Panc1 (cell line): ENCODE measurements at regions not wholly inside any gene's neighbourhood (a gene's known extent, or its start where the extent isn't known, plus 50 kb on each side); places are given as distances from the start of the nearest gene placed in this dataset.

Experiments
- ATAC-seq: fragments of 200-7000 bp; cut with Tn5 transposase; 2 replicates; pipeline ENCODE4 v1.9.1; 2020; ENCODE audit warnings: mild to moderate bottlenecking, moderate library complexity
- BruUV-seq: library from RNA; stranded (reverse); fragments of 400-500 nt; replicated peaks from 2 replicates; lab custom pipeline; 2021; lab: Mats Ljungman, UMichigan
- CTCF ChIA-PET: fragments of 300-600 bp; sonication (Branson Sonifier 250); formaldehyde crosslinking; loops from one replicate; lab custom pipeline; 2022; ENCODE audit warnings: antibody characterized with exemption; lab: Charles Lee
- POLR2A ChIA-PET: fragments of 300-600 bp; sonication (Branson Sonifier 250); formaldehyde crosslinking; loops from one replicate; lab custom pipeline; 2022; ENCODE audit warnings: antibody characterized with exemption; lab: Charles Lee
- DNase-seq: peaks from one replicate; pipeline ENCODE4 v3.0.0-alpha.2; 2010; ENCODE audit warnings: low read depth, low spot score
- H3K27ac ChIP-seq: 2 replicates; pipeline ENCODE4 v1.5.1; 2011; ENCODE audit warnings: mild to moderate bottlenecking, low read length, inconsistent platforms
- H3K27me3 ChIP-seq: fragments of 200-500 bp; sonication (Bioruptor generic); 2 replicates; pipeline ENCODE4 v1.6.0; 2014; ENCODE audit warnings: low read length, inconsistent platforms; ENCODE audit not compliant: control insufficient read depth, insufficient read depth
- H3K36me3 ChIP-seq: fragments of 200-500 bp; sonication (Bioruptor generic); 2 replicates; pipeline ENCODE4 v1.5.1; 2014; ENCODE audit warnings: inconsistent platforms, mild to moderate bottlenecking, low read length, moderate library complexity; ENCODE audit not compliant: control insufficient read depth, insufficient read depth
- H3K4me1 ChIP-seq: 2 replicates; pipeline ENCODE4 v1.5.1; 2011; ENCODE audit warnings: inconsistent platforms, mild to moderate bottlenecking, low read length, moderate library complexity; ENCODE audit not compliant: control insufficient read depth, insufficient read depth
- H3K4me3 ChIP-seq, 2 experiments: 2 replicates each; pipeline ENCODE4 v1.5.1; 2011 to 2012; ENCODE audit warnings: low read depth in 2 of 2, low read length in 2 of 2, mild to moderate bottlenecking in 2 of 2, inconsistent platforms in 1 of 2, moderate library complexity in 1 of 2
- H3K9me3 ChIP-seq: fragments of 200-500 bp; sonication (Bioruptor generic); 2 replicates; pipeline ENCODE4 v1.5.1; 2014; ENCODE audit warnings: low read depth, mild to moderate bottlenecking, inconsistent platforms, low read length, moderate library complexity; ENCODE audit not compliant: control insufficient read depth, insufficient read depth
- POLR2AphosphoS5 ChIP-seq: IDR thresholded peaks from 2 replicates; pipeline ENCODE4 v1.6.1; 2012; ENCODE audit warnings: mild to moderate bottlenecking, low read depth, low read length, moderate library complexity
- SIN3A ChIP-seq: IDR thresholded peaks from 2 replicates; pipeline ENCODE4 v1.6.1; 2012; ENCODE audit warnings: low read depth, mild to moderate bottlenecking, low read length, moderate library complexity, borderline replicate concordance; ENCODE audit not compliant: insufficient read depth
- TCF7L2 ChIP-seq: IDR thresholded peaks from 2 replicates; pipeline ENCODE4 v1.6.1; 2011; ENCODE audit warnings: mild to moderate bottlenecking, low read depth, low read length, inconsistent platforms
- in situ Hi-C: cut with HindIII; loops from 2 replicates; pipeline ENCODE4 v1.10.0; 2016; ENCODE audit warnings: low sequenced_read_pairs, low pct_unique_long_range_greater_than_20kb
- intact Hi-C: fragments of 100-400 bp; cut with micrococcal nuclease; formaldehyde crosslinking; loops from one replicate; pipeline ENCODE4 v1.10.0; 2022; ENCODE audit not compliant: unreplicated experiment
- TF ChIP-seq, protein P1 (sequence below), 2 experiments: IDR thresholded peaks; 2 replicates each; pipeline ENCODE4 v1.6.1; 2011 to 2012; ENCODE audit warnings: low read depth in 2 of 2, control low read depth in 1 of 2, low read length in 1 of 2, mild to moderate bottlenecking in 1 of 2, moderate library complexity in 1 of 2; ENCODE audit not compliant: insufficient read depth in 1 of 2
- TF ChIP-seq, protein P2 (sequence below): fragments of 450-650 bp; IDR thresholded peaks from 2 replicates; pipeline ENCODE4 v1.5.1; 2017; ENCODE audit warnings: mild to moderate bottlenecking

DNA sequence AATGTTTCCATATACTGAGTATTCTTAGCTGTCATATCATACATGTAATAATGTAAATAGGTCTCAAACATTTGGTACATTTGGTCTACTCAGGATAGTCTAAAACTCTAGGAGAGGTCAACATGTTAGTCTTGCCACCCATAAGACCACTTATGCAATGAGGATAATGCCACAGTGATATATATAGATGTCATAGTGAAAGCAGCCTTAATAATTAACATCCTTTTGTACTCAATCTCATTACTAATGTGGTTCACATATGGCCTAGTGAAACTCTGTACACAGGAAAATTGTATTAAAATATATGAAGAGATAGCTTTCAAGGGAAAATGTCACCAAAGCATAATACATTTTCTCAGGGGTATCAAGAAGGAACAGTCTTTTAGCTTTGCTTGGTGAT lies 577.9 kb downstream of the TFAP2B start:
- Histone ChIP-seq H3K36me3 (no peaks in the 10 kb centered on the region), H3K4me1 (no peaks in the 10 kb centered on the region; the same call in 1 of the 2 replicates), H3K9me3 (no peaks in the 10 kb centered on the region), H3K4me3 (no peak overlapping the region), H3K27ac (no peak overlapping the region), H3K27me3 (no peaks in the 10 kb centered on the region)
- TF ChIP-seq, protein P1, sequence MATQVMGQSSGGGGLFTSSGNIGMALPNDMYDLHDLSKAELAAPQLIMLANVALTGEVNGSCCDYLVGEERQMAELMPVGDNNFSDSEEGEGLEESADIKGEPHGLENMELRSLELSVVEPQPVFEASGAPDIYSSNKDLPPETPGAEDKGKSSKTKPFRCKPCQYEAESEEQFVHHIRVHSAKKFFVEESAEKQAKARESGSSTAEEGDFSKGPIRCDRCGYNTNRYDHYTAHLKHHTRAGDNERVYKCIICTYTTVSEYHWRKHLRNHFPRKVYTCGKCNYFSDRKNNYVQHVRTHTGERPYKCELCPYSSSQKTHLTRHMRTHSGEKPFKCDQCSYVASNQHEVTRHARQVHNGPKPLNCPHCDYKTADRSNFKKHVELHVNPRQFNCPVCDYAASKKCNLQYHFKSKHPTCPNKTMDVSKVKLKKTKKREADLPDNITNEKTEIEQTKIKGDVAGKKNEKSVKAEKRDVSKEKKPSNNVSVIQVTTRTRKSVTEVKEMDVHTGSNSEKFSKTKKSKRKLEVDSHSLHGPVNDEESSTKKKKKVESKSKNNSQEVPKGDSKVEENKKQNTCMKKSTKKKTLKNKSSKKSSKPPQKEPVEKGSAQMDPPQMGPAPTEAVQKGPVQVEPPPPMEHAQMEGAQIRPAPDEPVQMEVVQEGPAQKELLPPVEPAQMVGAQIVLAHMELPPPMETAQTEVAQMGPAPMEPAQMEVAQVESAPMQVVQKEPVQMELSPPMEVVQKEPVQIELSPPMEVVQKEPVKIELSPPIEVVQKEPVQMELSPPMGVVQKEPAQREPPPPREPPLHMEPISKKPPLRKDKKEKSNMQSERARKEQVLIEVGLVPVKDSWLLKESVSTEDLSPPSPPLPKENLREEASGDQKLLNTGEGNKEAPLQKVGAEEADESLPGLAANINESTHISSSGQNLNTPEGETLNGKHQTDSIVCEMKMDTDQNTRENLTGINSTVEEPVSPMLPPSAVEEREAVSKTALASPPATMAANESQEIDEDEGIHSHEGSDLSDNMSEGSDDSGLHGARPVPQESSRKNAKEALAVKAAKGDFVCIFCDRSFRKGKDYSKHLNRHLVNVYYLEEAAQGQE (IDR thresholded peaks at IDR 0.05; ENCODE audit: insufficient read depth in 1 of 2, low read depth in 2 of 2, low read length in 1 of 2), result no peak
- TF ChIP-seq TCF7L2 (no peak), POLR2AphosphoS5 (no peak), SIN3A (no peak)
- TF ChIP-seq, protein P2, sequence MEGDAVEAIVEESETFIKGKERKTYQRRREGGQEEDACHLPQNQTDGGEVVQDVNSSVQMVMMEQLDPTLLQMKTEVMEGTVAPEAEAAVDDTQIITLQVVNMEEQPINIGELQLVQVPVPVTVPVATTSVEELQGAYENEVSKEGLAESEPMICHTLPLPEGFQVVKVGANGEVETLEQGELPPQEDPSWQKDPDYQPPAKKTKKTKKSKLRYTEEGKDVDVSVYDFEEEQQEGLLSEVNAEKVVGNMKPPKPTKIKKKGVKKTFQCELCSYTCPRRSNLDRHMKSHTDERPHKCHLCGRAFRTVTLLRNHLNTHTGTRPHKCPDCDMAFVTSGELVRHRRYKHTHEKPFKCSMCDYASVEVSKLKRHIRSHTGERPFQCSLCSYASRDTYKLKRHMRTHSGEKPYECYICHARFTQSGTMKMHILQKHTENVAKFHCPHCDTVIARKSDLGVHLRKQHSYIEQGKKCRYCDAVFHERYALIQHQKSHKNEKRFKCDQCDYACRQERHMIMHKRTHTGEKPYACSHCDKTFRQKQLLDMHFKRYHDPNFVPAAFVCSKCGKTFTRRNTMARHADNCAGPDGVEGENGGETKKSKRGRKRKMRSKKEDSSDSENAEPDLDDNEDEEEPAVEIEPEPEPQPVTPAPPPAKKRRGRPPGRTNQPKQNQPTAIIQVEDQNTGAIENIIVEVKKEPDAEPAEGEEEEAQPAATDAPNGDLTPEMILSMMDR, result no peak
- CTCF ChIA-PET, result no interaction called here
- POLR2A ChIA-PET, result no interaction called here
- BruUV-seq, result no TSS peak
- in situ Hi-C loops (no loop called here), intact Hi-C loops (no loop called here)
- no peak for DNase-seq
- no peak for ATAC-seq

DNA sequence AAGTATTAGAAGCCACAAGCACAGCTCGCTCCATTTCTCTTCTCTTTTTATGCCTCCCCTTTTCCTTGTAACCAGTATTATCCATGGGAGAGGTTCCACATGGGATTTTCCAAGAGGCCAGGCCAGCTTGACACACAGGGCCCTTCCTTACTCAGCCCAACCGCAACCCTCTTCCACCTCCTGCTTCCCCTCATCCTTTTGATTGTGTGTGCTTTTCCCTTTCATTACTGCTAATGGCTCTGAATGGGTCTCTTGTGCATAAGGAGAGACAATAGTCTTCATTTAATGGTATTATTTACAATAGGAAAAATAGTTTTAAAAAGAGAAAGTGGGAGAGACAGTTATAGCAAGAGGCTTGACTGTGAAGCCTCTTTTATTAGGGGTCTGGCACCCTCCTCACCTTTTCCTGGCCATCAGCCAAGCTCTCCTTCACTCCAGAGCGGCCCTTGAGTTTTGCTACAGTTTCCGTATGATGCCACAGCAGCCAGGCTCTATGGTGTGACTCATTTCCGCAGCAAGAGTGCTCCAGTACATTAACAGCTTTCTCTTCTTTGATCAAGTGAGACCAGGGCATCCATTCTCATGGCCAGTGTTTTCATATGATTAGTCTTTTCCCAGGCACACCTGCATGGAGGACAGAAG lies 579.5 kb downstream of the TFAP2B start:
- Histone ChIP-seq H3K27ac (no peak overlapping the region), H3K4me3 (no peak overlapping the region), H3K27me3 (no peaks in the 10 kb centered on the region), H3K4me1 (no peaks in the 10 kb centered on the region; the same call in 1 of the 2 replicates), H3K9me3 (no peaks in the 10 kb centered on the region), H3K36me3 (no peaks in the 10 kb centered on the region)
- no TSS peak for BruUV-seq
- ChIA-PET POLR2A (no interaction called here), CTCF (no interaction called here)
- in situ Hi-C loops (no loop called here), intact Hi-C loops (no loop called here)
- ATAC-seq, result peak; percentile 83
- TF ChIP-seq, protein P2, result no peak
- TF ChIP-seq TCF7L2, result no peak
- TF ChIP-seq, protein P1 (IDR thresholded peaks at IDR 0.05; ENCODE audit: insufficient read depth in 1 of 2, low read depth in 2 of 2, low read length in 1 of 2), result no peak
- peak; percentile 18 for DNase-seq
